DOHH2 (cell line): ENCODE measurements at regions not wholly inside any gene's neighbourhood (a gene's known extent, or its start where the extent isn't known, plus 50 kb on each side); places are given as distances from the start of the nearest gene placed in this dataset.

Source experiments
- H3F3A ChIP-seq: fragments of 200-600 bp; sonication (generic), shearing (Covaris generic); 2 replicates; pipeline ENCODE4 v1.6.0; 2016; ENCODE audit warnings: antibody characterized with exemption, mild to moderate bottlenecking; ENCODE audit not compliant: control insufficient read depth, insufficient read depth
- H3K27ac ChIP-seq: fragments of 200-600 bp; sonication (generic); 2 replicates; pipeline ENCODE4 v1.5.1; 2014; ENCODE audit warnings: low read depth, mild to moderate bottlenecking, low read length, moderate library complexity
- H3K27me3 ChIP-seq: fragments of 200-600 bp; sonication (generic); 2 replicates; pipeline ENCODE4 v1.6.1; 2014; ENCODE audit warnings: mild to moderate bottlenecking, low read length, mixed read lengths; ENCODE audit not compliant: control insufficient read depth
- H3K36me3 ChIP-seq: fragments of 200-600 bp; sonication (generic); 2 replicates; pipeline ENCODE4 v1.6.1; 2014; ENCODE audit warnings: mild to moderate bottlenecking, low read length, moderate library complexity, mixed read lengths; ENCODE audit not compliant: control insufficient read depth
- H3K4me1 ChIP-seq: fragments of 200-600 bp; sonication (generic); 2 replicates; pipeline ENCODE4 v1.6.1; 2014; ENCODE audit warnings: mild to moderate bottlenecking, low read length, mixed read lengths; ENCODE audit not compliant: control insufficient read depth
- H3K4me2 ChIP-seq: fragments of 200-600 bp; sonication (generic); 2 replicates; pipeline ENCODE4 v1.6.0; 2014; ENCODE audit warnings: mild to moderate bottlenecking, low read length, moderate library complexity
- H3K4me3 ChIP-seq: fragments of 200-600 bp; sonication (generic); 2 replicates; pipeline ENCODE4 v1.5.1; 2014; ENCODE audit warnings: mild to moderate bottlenecking, low read length, mixed read lengths
- H3K79me2 ChIP-seq: fragments of 200-600 bp; sonication (generic); 2 replicates; pipeline ENCODE4 v1.6.1; 2014; ENCODE audit warnings: mild to moderate bottlenecking, low read length, mixed read lengths; ENCODE audit not compliant: control insufficient read depth
- H3K9me2 ChIP-seq: fragments of 200-600 bp; sonication (generic); replicated peaks from 2 replicates; pipeline ENCODE4 v1.6.1; 2014; ENCODE audit warnings: mild to moderate bottlenecking, low read length, mixed read lengths; ENCODE audit not compliant: control insufficient read depth
- H3K9me3 ChIP-seq: fragments of 200-600 bp; sonication (generic); 2 replicates; pipeline ENCODE4 v1.6.1; 2014; ENCODE audit warnings: antibody characterized with exemption, low read length, mixed read lengths; ENCODE audit not compliant: control insufficient read depth, insufficient read depth
- H4K20me1 ChIP-seq: fragments of 200-600 bp; sonication (generic); 2 replicates; pipeline ENCODE4 v1.6.0; 2014; ENCODE audit warnings: low read depth, mild to moderate bottlenecking, antibody characterized with exemption, low read length, moderate library complexity; ENCODE audit not compliant: control insufficient read depth, insufficient read depth
- CTCF ChIP-seq: fragments of 200-600 bp; sonication (generic); IDR thresholded peaks from one replicate; pipeline ENCODE4 v1.5.1; 2014; ENCODE audit warnings: antibody characterized with exemption, mild to moderate bottlenecking, low read depth, low read length; ENCODE audit not compliant: poor library complexity, severe bottlenecking
- EZH2phosphoT487 ChIP-seq: fragments of 200-600 bp; sonication (generic); IDR thresholded peaks from 2 replicates; pipeline ENCODE4 v1.6.1; 2017; ENCODE audit warnings: borderline replicate concordance, mild to moderate bottlenecking, antibody characterized with exemption, low read length, moderate library complexity, mixed read lengths

- H3K27ac ChIP-seq, result no peak overlapping the region
- no peak overlapping the region for H3K4me2 ChIP-seq
- H3K4me1 ChIP-seq, result no peaks in the 10 kb centered on the region
- H3K9me3 ChIP-seq, result no peaks in the 10 kb centered on the region; the same call in 1 of the 2 replicates
- H3F3A ChIP-seq, result no peaks in the 10 kb centered on the region
- no peak for TF ChIP-seq EZH2phosphoT487
- no peak for TF ChIP-seq CTCF
- H3K27me3 ChIP-seq, result no peaks in the 10 kb centered on the region
- no peaks in the 10 kb centered on the region for H4K20me1 ChIP-seq
- H3K79me2 ChIP-seq, result no peaks in the 10 kb centered on the region
- no peaks in the 10 kb centered on the region; the same call in 1 of the 2 replicates for H3K9me2 ChIP-seq
- H3K4me3 ChIP-seq, result no peak overlapping the region
- no peaks in the 10 kb centered on the region for H3K36me3 ChIP-seq
Measured at GRCh38 chr7:88689821-88690220, 69.7 kb upstream of the ZNF804B start.

- Histone ChIP-seq H3K4me3 (no peak overlapping the region), H3K9me2 (no peaks in the 10 kb centered on the region; the same call in 1 of the 2 replicates), H3K4me2 (no peak overlapping the region), H3K27ac (no peak overlapping the region), H3K36me3 (no peaks in the 10 kb centered on the region), H3K79me2 (no peaks in the 10 kb centered on the region), H3F3A (no peaks in the 10 kb centered on the region), H3K27me3 (no peaks in the 10 kb centered on the region), H3K9me3 (no peaks in the 10 kb centered on the region; the same call in 1 of the 2 replicates), H3K4me1 (no peaks in the 10 kb centered on the region), H4K20me1 (no peaks in the 10 kb centered on the region)
- no peak for TF ChIP-seq CTCF
Measured at GRCh38 chr7:88688222-88688621, 71.3 kb upstream of the ZNF804B start.

- no peaks in the 10 kb centered on the region for H3F3A ChIP-seq
Measured at GRCh38 chr7:88686468-88687229, 72.9 kb upstream of the ZNF804B start.

More at GRCh38 chr7:88686468-88687229, 72.9 kb upstream of the ZNF804B start:
- Histone ChIP-seq H3K4me2 (no peak overlapping the region), H3K79me2 (no peaks in the 10 kb centered on the region), H3K4me3 (no peak overlapping the region), H3K27me3 (no peaks in the 10 kb centered on the region), H3K36me3 (no peaks in the 10 kb centered on the region), H3K9me2 (no peaks in the 10 kb centered on the region; the same call in 1 of the 2 replicates), H4K20me1 (no peaks in the 10 kb centered on the region), H3K4me1 (no peaks in the 10 kb centered on the region), H3K27ac (no peak overlapping the region), H3K9me3 (no peaks in the 10 kb centered on the region; the same call in 1 of the 2 replicates)
- TF ChIP-seq EZH2phosphoT487 (no peak), CTCF (no peak)
